LoVo (cell line): ENCODE measurements at regions not wholly inside any gene's neighbourhood (a gene's known extent, or its start where the extent isn't known, plus 50 kb on each side); places are given as distances from the start of the nearest gene placed in this dataset.
"Not testable (repeated sequence)": the region's sequence is repeated elsewhere in the genome, so short reads cannot be mapped to it uniquely, and the experiment has no call there.

Experiments used
- DNase-seq: peaks from one replicate; pipeline ENCODE4 v3.0.0-alpha.2; 2016; ENCODE audit warnings: low spot score

- DNase-seq: no peak
These were observed 50.5 kb upstream of the PGBD5 start for GRCh38 chr1:230476622-230477003.

GRCh38 chr1:230475856-230476621 is 49.9 kb upstream of the PGBD5 start:
- DNase-seq: not testable (repeated sequence)
